CD4-positive, alpha-beta memory T cell (primary cell): ENCODE measurements at regions not wholly inside any gene's neighbourhood (a gene's known extent, or its start where the extent isn't known, plus 50 kb on each side); places are given as distances from the start of the nearest gene placed in this dataset.

Experiments used
- CTCF ChIA-PET: fragments of 350-600 bp; sonication (Branson Sonifier 250); formaldehyde crosslinking; loops from one replicate; lab custom pipeline; 2021; ENCODE audit warnings: inconsistent platforms; ENCODE audit not compliant: partially characterized antibody; lab: Charles Lee
- POLR2A ChIA-PET: fragments of 350-600 bp; sonication (Branson Sonifier 250); formaldehyde crosslinking; loops from one replicate; lab custom pipeline; 2021; ENCODE audit not compliant: partially characterized antibody; lab: Charles Lee
- DNase-seq, 5 donors: peaks; one replicate each; pipeline versions ENCODE4 v3.0.0 to v3.0.0-alpha.2; 2020 to 2022; ENCODE audit warnings: mixed read lengths in 1 of 5
- H3K27ac ChIP-seq: one replicate; pipeline ENCODE4 v1.7.0; 2013; ENCODE audit warnings: low read depth, low read length
- H3K27me3 ChIP-seq: 2 replicates; pipeline ENCODE4 v1.7.0; 2013; ENCODE audit warnings: mild to moderate bottlenecking, low read length, moderate library complexity; ENCODE audit not compliant: insufficient read depth
- H3K36me3 ChIP-seq: 2 replicates; pipeline ENCODE4 v1.7.0; 2013; ENCODE audit warnings: mild to moderate bottlenecking, low read length, moderate library complexity; ENCODE audit not compliant: insufficient read depth
- H3K4me1 ChIP-seq: 2 replicates; pipeline ENCODE4 v1.7.0; 2013; ENCODE audit warnings: mild to moderate bottlenecking, low read length, moderate library complexity; ENCODE audit not compliant: insufficient read depth
- H3K4me3 ChIP-seq, 2 donors: one replicate each; pipeline ENCODE4 v1.7.0; 2013; ENCODE audit warnings: low read length in 2 of 2, mild to moderate bottlenecking in 1 of 2
- H3K9me3 ChIP-seq, 2 donors: one replicate each; pipeline ENCODE4 v1.7.0; 2013; ENCODE audit warnings: low read length in 2 of 2, control low read depth in 1 of 2; ENCODE audit not compliant: control insufficient read depth in 1 of 2
- H3K27ac Mint-ChIP-seq, 7 donors: one replicate each; pipeline ENCODE4 v1.8.0; 2020 to 2021; ENCODE audit warnings: mixed read lengths in 7 of 7, mild to moderate bottlenecking in 6 of 7, inconsistent platforms in 3 of 7, moderate library complexity in 3 of 7
- H3K27me3 Mint-ChIP-seq, 2 donors: one replicate each; pipeline ENCODE4 v1.8.0; 2020 to 2021; ENCODE audit warnings: mixed read lengths in 2 of 2
- H3K36me3 Mint-ChIP-seq, 2 donors: one replicate each; pipeline ENCODE4 v1.8.0; 2020 to 2021; ENCODE audit warnings: mixed read lengths in 2 of 2, inconsistent platforms in 1 of 2, mild to moderate bottlenecking in 1 of 2
- H3K4me1 Mint-ChIP-seq, 4 donors: one replicate each; pipeline ENCODE4 v1.8.0; 2020 to 2021; ENCODE audit warnings: mixed read lengths in 4 of 4, mild to moderate bottlenecking in 1 of 4
- H3K4me3 Mint-ChIP-seq, 8 donors: one replicate each; pipeline ENCODE4 v1.8.0; 2020 to 2021; ENCODE audit warnings: mixed read lengths in 8 of 8, mild to moderate bottlenecking in 7 of 8, moderate library complexity in 6 of 8, inconsistent platforms in 3 of 8
- H3K9me3 Mint-ChIP-seq, 8 donors: one replicate each; pipeline ENCODE4 v1.8.0; 2020 to 2021; ENCODE audit warnings: mixed read lengths in 8 of 8, mild to moderate bottlenecking in 5 of 8, inconsistent platforms in 3 of 8, moderate library complexity in 1 of 8
- intact Hi-C: fragments of 100-400 bp; cut with micrococcal nuclease; formaldehyde crosslinking; loops from one replicate; pipeline ENCODE4 v1.15.1; 2023

- intact Hi-C loops = no loop called here
- no peak overlapping the region for H3K4me3 ChIP-seq
- H3K27me3 ChIP-seq = no peaks in the 10 kb centered on the region
- no peaks in the 10 kb centered on the region for H3K4me1 ChIP-seq
- ChIA-PET POLR2A (no interaction called here), CTCF (no interaction called here)
- Mint-ChIP-seq H3K27ac (no peak overlapping the region), H3K27me3 (no peaks in the 10 kb centered on the region), H3K9me3 (peaks cover 0 to 7% (median 3%) of the 10 kb centered on the region in 8 donors), H3K4me1 (no peaks in the 10 kb centered on the region), H3K36me3 (no peaks in the 10 kb centered on the region), H3K4me3 (no peak overlapping the region)
- DNase-seq = no peak
- no peaks in the 10 kb centered on the region for H3K9me3 ChIP-seq
- no peak overlapping the region for H3K27ac ChIP-seq
- no peaks in the 10 kb centered on the region for H3K36me3 ChIP-seq
Observed at GRCh38 chr3:88812576-88812975, 294.8 kb upstream of the EPHA3 start.

- CTCF ChIA-PET = no interaction called here
- intact Hi-C loops = no loop called here
Observed at GRCh38 chr3:88816445-88816844, 291.0 kb upstream of the EPHA3 start.

GRCh38 chr3:88824666-88825564 lies 282.5 kb upstream of the EPHA3 start:
- Histone ChIP-seq H3K27ac (no peak overlapping the region), H3K9me3 (no peaks in the 10 kb centered on the region), H3K27me3 (no peaks in the 10 kb centered on the region), H3K4me3 (no peak overlapping the region), H3K4me1 (no peaks in the 10 kb centered on the region), H3K36me3 (no peaks in the 10 kb centered on the region)
- H3K4me3 Mint-ChIP-seq = no peak overlapping the region
- H3K27me3 Mint-ChIP-seq = no peaks in the 10 kb centered on the region
- H3K9me3 Mint-ChIP-seq = peaks cover 0 to 3% (median 0%) of the 10 kb centered on the region in 8 donors
- ChIA-PET CTCF (interaction anchor here (0.6 kb wide), 1 partner anchor 276 kb away, joined by 3 read pairs; no protein-coding TSS in a partner anchor), POLR2A (no interaction called here)
- no peak for DNase-seq
- H3K36me3 Mint-ChIP-seq = no peaks in the 10 kb centered on the region
- H3K27ac Mint-ChIP-seq = no peak overlapping the region
- H3K4me1 Mint-ChIP-seq = no peaks in the 10 kb centered on the region
- intact Hi-C loops = no loop called here

More at GRCh38 chr3:88816445-88816844, 291.0 kb upstream of the EPHA3 start:
- POLR2A ChIA-PET = no interaction called here
- no peaks in the 10 kb centered on the region for H3K9me3 ChIP-seq
- H3K36me3 ChIP-seq = no peaks in the 10 kb centered on the region
- H3K27ac ChIP-seq = no peak overlapping the region
- peaks cover 0 to 3% (median under 1%) of the 10 kb centered on the region in 8 donors for H3K9me3 Mint-ChIP-seq
- no peak overlapping the region for H3K27ac Mint-ChIP-seq
- H3K27me3 ChIP-seq = no peaks in the 10 kb centered on the region
- no peaks in the 10 kb centered on the region for H3K4me1 ChIP-seq
- no peak overlapping the region for H3K4me3 ChIP-seq
- H3K36me3 Mint-ChIP-seq = no peaks in the 10 kb centered on the region
- H3K4me3 Mint-ChIP-seq = no peak overlapping the region
- no peaks in the 10 kb centered on the region for H3K27me3 Mint-ChIP-seq
- H3K4me1 Mint-ChIP-seq = no peaks in the 10 kb centered on the region
- no peak for DNase-seq

GRCh38 chr3:88828466-88828865 lies 279.0 kb upstream of the EPHA3 start:
- DNase-seq = no peak
- Histone ChIP-seq H3K4me3 (no peak overlapping the region), H3K4me1 (no peaks in the 10 kb centered on the region), H3K36me3 (no peaks in the 10 kb centered on the region), H3K9me3 (no peaks in the 10 kb centered on the region), H3K27ac (no peak overlapping the region), H3K27me3 (no peaks in the 10 kb centered on the region)
- H3K4me1 Mint-ChIP-seq = no peaks in the 10 kb centered on the region
- no peak overlapping the region for H3K4me3 Mint-ChIP-seq
- H3K9me3 Mint-ChIP-seq = peaks cover 0 to 3% (median 1%) of the 10 kb centered on the region in 8 donors
- H3K36me3 Mint-ChIP-seq = no peaks in the 10 kb centered on the region
- POLR2A ChIA-PET = no interaction called here
- no peak overlapping the region for H3K27ac Mint-ChIP-seq
- intact Hi-C loops = no loop called here
- CTCF ChIA-PET = no interaction called here
- H3K27me3 Mint-ChIP-seq = no peaks in the 10 kb centered on the region

- H3K27ac ChIP-seq = no peak overlapping the region
- no peaks in the 10 kb centered on the region for H3K36me3 ChIP-seq
- Mint-ChIP-seq H3K36me3 (no peaks in the 10 kb centered on the region), H3K9me3 (peaks cover 2 to 10% (median 5%) of the 10 kb centered on the region in 8 donors), H3K27me3 (no peaks in the 10 kb centered on the region), H3K27ac (no peak overlapping the region), H3K4me3 (no peak overlapping the region), H3K4me1 (no peaks in the 10 kb centered on the region)
- H3K4me1 ChIP-seq = no peaks in the 10 kb centered on the region
- H3K9me3 ChIP-seq = no peaks in the 10 kb centered on the region
- H3K4me3 ChIP-seq = no peak overlapping the region
- DNase-seq = no peak
- POLR2A ChIA-PET = no interaction called here
- intact Hi-C loops = no loop called here
- no peaks in the 10 kb centered on the region for H3K27me3 ChIP-seq
- CTCF ChIA-PET = no interaction called here
Observed at GRCh38 chr3:88852606-88853005, 254.8 kb upstream of the EPHA3 start.

GRCh38 chr3:88863196-88863595 lies 244.2 kb upstream of the EPHA3 start:
- Histone ChIP-seq H3K36me3 (no peaks in the 10 kb centered on the region), H3K4me1 (no peaks in the 10 kb centered on the region), H3K9me3 (no peaks in the 10 kb centered on the region), H3K27ac (no peak overlapping the region), H3K27me3 (no peaks in the 10 kb centered on the region), H3K4me3 (no peak overlapping the region)
- DNase-seq = no peak
- Mint-ChIP-seq H3K36me3 (no peaks in the 10 kb centered on the region), H3K27me3 (no peaks in the 10 kb centered on the region), H3K4me1 (no peaks in the 10 kb centered on the region), H3K4me3 (no peak overlapping the region), H3K9me3 (peaks cover 0 to 16% (median 5%) of the 10 kb centered on the region in 8 donors), H3K27ac (no peak overlapping the region)
- intact Hi-C loops = no loop called here
- ChIA-PET CTCF (no interaction called here), POLR2A (no interaction called here)

- H3K4me3 Mint-ChIP-seq = no peak overlapping the region
- DNase-seq = no peak
- Histone ChIP-seq H3K9me3 (no peaks in the 10 kb centered on the region), H3K4me1 (no peaks in the 10 kb centered on the region), H3K4me3 (no peak overlapping the region), H3K27ac (no peak overlapping the region), H3K27me3 (no peaks in the 10 kb centered on the region), H3K36me3 (no peaks in the 10 kb centered on the region)
- ChIA-PET POLR2A (no interaction called here), CTCF (no interaction called here)
- intact Hi-C loops = no loop called here
- no peaks in the 10 kb centered on the region for H3K36me3 Mint-ChIP-seq
- H3K27ac Mint-ChIP-seq = no peak overlapping the region
- H3K9me3 Mint-ChIP-seq = peaks cover 0 to 13% (median 3%) of the 10 kb centered on the region in 8 donors
- H3K4me1 Mint-ChIP-seq = no peaks in the 10 kb centered on the region
- no peaks in the 10 kb centered on the region for H3K27me3 Mint-ChIP-seq
Observed at GRCh38 chr3:88876724-88877123, 230.7 kb upstream of the EPHA3 start.
